Testis (tissue), 2 donors: ENCODE measurements at regions not wholly inside any gene's neighbourhood (a gene's known extent, or its start where the extent isn't known, plus 50 kb on each side); places are given as distances from the start of the nearest gene placed in this dataset.

Experiments
- CTCF ChIP-seq, 3 experiments: fragments of 450-650 bp in 2 of 3; fragments of 200-600 bp in 1 of 3; sonication (generic) in 1 of 3; IDR thresholded peaks; one replicate each; pipeline ENCODE4 v1.5.1; 2016 to 2019; ENCODE audit warnings: antibody characterized with exemption in 3 of 3, mild to moderate bottlenecking in 2 of 3, moderate library complexity in 1 of 3
- POLR2A ChIP-seq: fragments of 450-650 bp; IDR thresholded peaks from one replicate; pipeline ENCODE4 v1.6.1; 2017; ENCODE audit warnings: antibody characterized with exemption, mild to moderate bottlenecking, moderate library complexity

- TF ChIP-seq CTCF (IDR thresholded peaks at IDR 0.05) (no peak), POLR2A (no peak)
Observed at GRCh38 chr18:73087282-73087977, 219.6 kb upstream of the NETO1 start.
